Aorta (tissue), 5 donors: ENCODE measurements at regions not wholly inside any gene's neighbourhood (a gene's known extent, or its start where the extent isn't known, plus 50 kb on each side); places are given as distances from the start of the nearest gene placed in this dataset.

Experiments
- ATAC-seq: fragments of 200-7000 bp; cut with Tn5 transposase; one replicate; pipeline ENCODE4 v1.9.1; 2022; ENCODE audit warnings: moderate library complexity; ENCODE audit not compliant: low FRiP score
- DNase-seq, 2 donors: peaks; one replicate each; pipeline ENCODE4 v3.0.0-alpha.2; 2020
- H3K27ac ChIP-seq, 2 donors: one replicate each; pipeline ENCODE4 v1.5.1; 2013; ENCODE audit warnings: low read length in 2 of 2, mild to moderate bottlenecking in 2 of 2, moderate library complexity in 2 of 2, control low read depth in 1 of 2, inconsistent platforms in 1 of 2, low read depth in 1 of 2
- H3K27me3 ChIP-seq, 2 donors: one replicate each; pipeline ENCODE4 v1.6.1; 2013; ENCODE audit warnings: control low read depth in 1 of 2, low read length in 1 of 2, mild to moderate bottlenecking in 1 of 2, moderate library complexity in 1 of 2; ENCODE audit not compliant: insufficient read depth in 2 of 2, control insufficient read depth in 1 of 2
- H3K36me3 ChIP-seq, 2 donors: one replicate each; pipeline ENCODE4 v1.6.1; 2013; ENCODE audit warnings: control low read depth in 1 of 2, low read length in 1 of 2, mild to moderate bottlenecking in 1 of 2; ENCODE audit not compliant: insufficient read depth in 2 of 2, control insufficient read depth in 1 of 2
- H3K4me1 ChIP-seq, 2 donors: one replicate each; pipeline ENCODE4 v1.6.1; 2013; ENCODE audit warnings: low read length in 2 of 2, control low read depth in 1 of 2, mild to moderate bottlenecking in 1 of 2, moderate library complexity in 1 of 2; ENCODE audit not compliant: insufficient read depth in 2 of 2, control insufficient read depth in 1 of 2
- H3K4me3 ChIP-seq, 2 donors: one replicate each; pipeline ENCODE4 v1.5.1; 2013; ENCODE audit warnings: low read length in 2 of 2, control low read depth in 1 of 2, mild to moderate bottlenecking in 1 of 2
- H3K9me3 ChIP-seq: one replicate; pipeline ENCODE4 v1.6.1; 2013; ENCODE audit warnings: mild to moderate bottlenecking, low read length; ENCODE audit not compliant: control insufficient read depth
- WGBS, 2 donors: extraction: QIAGEN DNeasy Blood & Tissue Kit; methylation state at CpG; one replicate each; pipeline ENCODE4 v1.1.7; 2013; 5-methylcytosine and 5-hydroxymethylcytosine counted together
- intact Hi-C, 2 donors: fragments of 100-400 bp; cut with DNase I; formaldehyde crosslinking; loops; one replicate each; pipeline versions ENCODE4 v1.14.2 to v1.15.0; 2022
- donor health status: healthy with polysubstance abuse.
- donor health status: Bipolar disorder and iron deficiency.
- donor health status: DM: no; HTN: no; CAD: no.
- donor health status: DM: no; HTN: no; CAD: no.
- donor health status: DM: yes; HTN: yes; CAD: no.

- Histone ChIP-seq H3K27me3 (no peaks in the 10 kb centered on the region), H3K9me3 (no peaks in the 10 kb centered on the region), H3K4me1 (no peaks in the 10 kb centered on the region), H3K4me3 (no peak overlapping the region), H3K27ac (no peak overlapping the region), H3K36me3 (no peaks in the 10 kb centered on the region)
- 72 to 75% methylated on average over 1 of the region's 1 CpG for WGBS, 2 donors
- DNase-seq (no peak), ATAC-seq (no peak)
- intact Hi-C loops, result no loop called here
Observed at GRCh38 chr4:162650166-162650565, 486.4 kb upstream of the FSTL5 start.

DNA sequence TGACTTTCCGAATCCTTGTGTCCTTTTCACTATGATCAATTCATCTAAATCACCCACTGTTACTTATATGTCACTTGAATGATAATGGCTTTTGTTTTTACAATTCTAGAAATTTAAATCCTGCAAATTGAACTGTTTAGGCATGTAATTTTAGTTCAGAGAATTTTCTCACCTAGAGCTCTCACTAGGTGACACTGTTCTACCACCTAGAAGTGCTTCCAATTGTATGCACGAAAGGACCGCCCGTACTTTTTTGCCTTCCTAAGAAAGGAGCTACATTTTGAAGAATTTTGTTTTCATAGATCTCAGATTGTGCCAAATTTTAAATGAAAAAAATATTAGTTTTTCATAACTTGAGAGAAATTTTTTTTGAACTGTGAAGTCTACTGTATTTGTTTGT is 481.6 kb upstream of the FSTL5 start:
- no peak for DNase-seq
- no peak for ATAC-seq
- intact Hi-C loops, result loop anchor here (5.0 to 10.0 kb wide), 6 partner anchors 389 to 899 kb away; partner anchors contain the start of gene NPY1R (in 2 of the 2)
- H3K27ac ChIP-seq, result no peak overlapping the region
- H3K36me3 ChIP-seq, result no peaks in the 10 kb centered on the region
- WGBS, 2 donors, result 30 to 34% methylated on average over 4 of the region's 4 CpGs
- H3K4me1 ChIP-seq, result no peaks in the 10 kb centered on the region
- H3K27me3 ChIP-seq, result no peaks in the 10 kb centered on the region
- no peaks in the 10 kb centered on the region for H3K9me3 ChIP-seq
- H3K4me3 ChIP-seq, result no peak overlapping the region

DNA sequence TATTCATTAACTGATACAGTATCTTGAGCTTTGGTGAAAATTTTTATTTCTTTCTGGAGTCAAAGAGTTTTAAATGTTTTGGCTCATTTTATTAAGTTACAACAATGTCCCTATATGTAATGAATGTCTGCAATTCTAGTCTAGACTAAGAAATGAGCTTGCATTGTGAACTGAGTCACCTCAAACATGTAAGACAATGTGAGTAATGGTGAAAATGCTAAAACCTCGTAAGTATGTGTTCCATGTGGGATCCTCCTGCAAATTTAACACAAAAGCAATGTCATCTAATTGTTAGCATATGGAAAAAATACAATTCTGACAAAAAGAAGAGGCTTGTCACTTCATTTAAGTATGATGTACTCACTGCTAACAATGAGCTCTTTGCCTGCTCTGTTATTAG is 480.5 kb upstream of the FSTL5 start:
- Histone ChIP-seq H3K9me3 (no peaks in the 10 kb centered on the region), H3K27me3 (no peaks in the 10 kb centered on the region), H3K36me3 (no peaks in the 10 kb centered on the region), H3K4me3 (no peak overlapping the region), H3K4me1 (no peaks in the 10 kb centered on the region), H3K27ac (no peak overlapping the region)
- intact Hi-C loops, result loop anchor here (10.0 kb wide), 4 partner anchors 390 to 900 kb away; partner anchors contain the start of gene NPY1R (in 1 of the 2)
- WGBS, 2 donors, result 9 to 56% methylated on average over 1 of the region's 1 CpG
- ATAC-seq (no peak), DNase-seq (no peak)

- Histone ChIP-seq H3K9me3 (no peaks in the 10 kb centered on the region), H3K27me3 (no peaks in the 10 kb centered on the region), H3K27ac (no peak overlapping the region), H3K4me3 (no peak overlapping the region), H3K4me1 (no peaks in the 10 kb centered on the region), H3K36me3 (no peaks in the 10 kb centered on the region)
- no peak for ATAC-seq
- WGBS, 2 donors, result 93 to 94% methylated on average over 13 of the region's 13 CpGs
- intact Hi-C loops, result loop anchor here (10.0 kb wide), 4 partner anchors 395 to 905 kb away; partner anchors contain the start of gene NPY1R (in 1 of the 2)
- no peak for DNase-seq
Observed at GRCh38 chr4:162640152-162640551, 476.4 kb upstream of the FSTL5 start.

DNA sequence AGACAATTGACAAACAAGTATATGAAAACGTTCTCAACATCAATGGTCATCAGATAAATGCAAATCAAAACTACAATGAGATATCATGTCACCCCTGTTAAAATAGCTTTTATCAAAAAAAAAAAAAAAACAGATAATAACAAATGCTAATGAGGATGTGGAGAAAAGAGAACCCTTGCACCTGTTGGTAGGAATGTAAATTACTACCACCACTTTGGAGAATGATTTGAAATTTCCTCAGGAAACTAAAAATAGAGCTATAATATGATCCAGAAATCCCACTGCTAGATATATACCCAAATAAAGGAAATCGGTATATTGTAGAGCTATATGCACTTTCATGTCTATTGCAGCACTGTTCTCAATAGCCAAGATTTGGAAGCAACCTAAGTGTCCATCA is 470.6 kb upstream of the FSTL5 start:
- DNase-seq, result no peak
- H3K4me3 ChIP-seq, result no peak overlapping the region
- WGBS, 2 donors, result 58 to 62% methylated on average over 2 of the region's 2 CpGs
- no peak overlapping the region for H3K27ac ChIP-seq
- H3K4me1 ChIP-seq, result no peaks in the 10 kb centered on the region
- H3K36me3 ChIP-seq, result no peaks in the 10 kb centered on the region
- no peak for ATAC-seq
- H3K9me3 ChIP-seq, result no peaks in the 10 kb centered on the region
- H3K27me3 ChIP-seq, result no peaks in the 10 kb centered on the region
- intact Hi-C loops, result loop anchor here in 1 of 2 donors (10.0 kb wide), 1 partner anchor 130 kb away; no protein-coding TSS in a partner anchor

DNA sequence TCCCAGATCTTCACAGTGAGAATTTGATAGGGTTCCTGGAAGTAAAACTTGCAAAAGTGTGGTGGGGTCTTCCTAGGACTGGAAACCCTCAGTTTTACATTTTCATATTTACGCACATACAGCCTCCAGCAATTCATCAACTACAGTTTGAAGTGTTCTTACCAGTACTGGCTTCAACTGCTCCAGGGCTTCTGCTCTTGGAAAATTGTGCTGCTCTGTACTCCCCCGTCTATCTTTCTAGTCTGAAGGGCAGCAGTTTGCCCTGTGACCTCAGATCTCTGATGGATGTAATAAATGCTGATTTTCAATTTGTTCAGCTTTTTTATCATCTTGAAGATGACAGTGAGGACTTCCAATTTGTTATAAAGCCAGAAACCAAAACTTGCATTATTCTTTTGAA is 458.9 kb upstream of the FSTL5 start:
- no peak overlapping the region for H3K27ac ChIP-seq
- ATAC-seq (no peak), DNase-seq (no peak)
- WGBS, 2 donors, result 60% methylated on average over 2 of the region's 2 CpGs
- no peaks in the 10 kb centered on the region for H3K27me3 ChIP-seq
- intact Hi-C loops, result no loop called here
- H3K36me3 ChIP-seq, result no peaks in the 10 kb centered on the region
- no peak overlapping the region for H3K4me3 ChIP-seq
- H3K9me3 ChIP-seq, result no peaks in the 10 kb centered on the region
- no peaks in the 10 kb centered on the region for H3K4me1 ChIP-seq

GRCh38 chr4:162610116-162610515 is 446.3 kb upstream of the FSTL5 start:
- H3K27me3 ChIP-seq, result no peaks in the 10 kb centered on the region
- H3K9me3 ChIP-seq, result no peaks in the 10 kb centered on the region
- no peak overlapping the region for H3K4me3 ChIP-seq
- no peaks in the 10 kb centered on the region for H3K4me1 ChIP-seq
- no peak overlapping the region for H3K27ac ChIP-seq
- intact Hi-C loops, result no loop called here
- ATAC-seq, result no peak
- no peak for DNase-seq
- H3K36me3 ChIP-seq, result no peaks in the 10 kb centered on the region

DNA sequence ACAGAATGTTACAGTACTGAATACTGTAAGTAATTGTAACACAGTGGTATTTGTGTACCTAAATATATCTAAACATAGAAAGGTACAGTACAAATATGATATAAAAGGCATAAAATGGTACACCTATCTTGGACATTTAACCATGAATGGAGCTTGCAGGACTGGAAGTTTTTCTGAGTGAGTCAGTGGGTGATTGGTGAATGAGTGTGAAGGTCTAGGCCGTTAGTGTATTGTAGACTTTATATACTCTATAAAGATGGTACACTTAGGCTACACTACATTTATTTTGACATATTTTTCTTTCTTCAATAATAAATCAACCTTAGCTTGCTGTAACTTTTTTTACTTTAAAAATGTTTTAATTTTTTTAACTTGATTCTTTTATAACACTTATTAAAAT is 422.5 kb upstream of the FSTL5 start:
- Histone ChIP-seq H3K27me3 (no peaks in the 10 kb centered on the region), H3K4me1 (no peaks in the 10 kb centered on the region), H3K4me3 (no peak overlapping the region), H3K9me3 (no peaks in the 10 kb centered on the region), H3K36me3 (no peaks in the 10 kb centered on the region), H3K27ac (no peak overlapping the region)
- 62 to 78% methylated on average over 1 of the region's 1 CpG for WGBS, 2 donors
- intact Hi-C loops, result no loop called here
- ATAC-seq (no peak), DNase-seq (no peak)

DNA sequence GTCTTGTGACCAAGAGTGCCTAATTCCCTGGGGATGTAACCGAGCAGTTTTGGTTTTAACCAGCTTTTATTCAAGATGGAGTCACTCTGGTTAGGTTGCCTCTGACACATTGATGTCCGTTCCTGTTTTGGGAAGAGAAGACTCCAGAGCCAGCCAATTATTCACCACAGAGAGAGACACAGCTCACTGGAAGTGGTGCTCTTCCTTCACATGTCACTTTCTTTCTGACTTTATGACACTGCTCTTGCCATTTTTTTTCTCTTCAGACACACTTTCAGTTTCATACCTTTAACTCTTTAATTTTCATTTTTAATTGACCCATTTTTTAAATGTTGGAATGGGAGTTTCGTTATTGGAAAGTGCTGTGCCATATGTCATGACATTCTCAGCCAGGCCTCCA is 418.4 kb upstream of the FSTL5 start:
- no peaks in the 10 kb centered on the region for H3K9me3 ChIP-seq
- ATAC-seq, result no peak
- H3K27ac ChIP-seq, result no peak overlapping the region
- 62 to 76% methylated on average over 3 of the region's 3 CpGs for WGBS, 2 donors
- no peaks in the 10 kb centered on the region for H3K36me3 ChIP-seq
- intact Hi-C loops, result no loop called here
- no peak for DNase-seq
- no peaks in the 10 kb centered on the region for H3K27me3 ChIP-seq
- H3K4me3 ChIP-seq, result no peak overlapping the region
- H3K4me1 ChIP-seq, result no peaks in the 10 kb centered on the region
